ENCODE measurements at regions not wholly inside any gene's neighbourhood (a gene's known extent, or its start where the extent isn't known, plus 50 kb on each side); places are given as distances from the start of the nearest gene placed in this dataset.
"Not testable (repeated sequence)": the region's sequence is repeated elsewhere in the genome, so short reads cannot be mapped to it uniquely, and the experiment has no call there.

GRCh38 chr5:98030273-98030672 is 743.2 kb upstream of the RGMB start:
- H3K27ac Mint-ChIP-seq; H3K4me1 Mint-ChIP-seq (ENCODE audit: low read depth); H3K4me3 Mint-ChIP-seq; H3K9me3 Mint-ChIP-seq (ENCODE audit: insufficient read depth); H3K36me3 Mint-ChIP-seq (ENCODE audit: low read depth); H3K27me3 Mint-ChIP-seq (ENCODE audit: low read depth); POLR2A ChIA-PET; CTCF ChIA-PET; DNase-seq; ATAC-seq: not testable (repeated sequence)

GRCh38 chr5:98031036-98031435 is 742.4 kb upstream of the RGMB start:
- DNase-seq; H3K9me3 Mint-ChIP-seq (ENCODE audit: insufficient read depth); H3K4me3 Mint-ChIP-seq; CTCF ChIA-PET; H3K36me3 Mint-ChIP-seq (ENCODE audit: low read depth); POLR2A ChIA-PET; ATAC-seq; H3K27me3 Mint-ChIP-seq (ENCODE audit: low read depth); H3K27ac Mint-ChIP-seq; H3K4me1 Mint-ChIP-seq (ENCODE audit: low read depth): not testable (repeated sequence)

- ATAC-seq (no peak), DNase-seq (no peak)
- Mint-ChIP-seq H3K27me3 (ENCODE audit: low read depth) (no peaks in the 10 kb centered on the region), H3K36me3 (ENCODE audit: low read depth) (no peaks in the 10 kb centered on the region), H3K4me3 (no peak overlapping the region), H3K27ac (no peak overlapping the region), H3K4me1 (ENCODE audit: low read depth) (no peaks in the 10 kb centered on the region), H3K9me3 (ENCODE audit: insufficient read depth) (peaks cover 4% of the 10 kb centered on the region)
- ChIA-PET POLR2A (no interaction called here), CTCF (no interaction called here)
These were observed 742.0 kb upstream of the RGMB start for GRCh38 chr5:98031496-98031895.

GRCh38 chr5:98031926-98032325 is 741.5 kb upstream of the RGMB start:
- Mint-ChIP-seq H3K4me3 (no peak overlapping the region), H3K27me3 (ENCODE audit: low read depth) (no peaks in the 10 kb centered on the region), H3K27ac (no peak overlapping the region), H3K36me3 (ENCODE audit: low read depth) (no peaks in the 10 kb centered on the region), H3K9me3 (ENCODE audit: insufficient read depth) (peaks cover 4% of the 10 kb centered on the region), H3K4me1 (ENCODE audit: low read depth) (no peaks in the 10 kb centered on the region)
- ATAC-seq (no peak), DNase-seq (no peak)
- ChIA-PET POLR2A (no interaction called here), CTCF (no interaction called here)

GRCh38 chr5:98041661-98042060 is 731.8 kb upstream of the RGMB start:
- CTCF ChIA-PET = no interaction called here
- Mint-ChIP-seq H3K9me3 (ENCODE audit: insufficient read depth) (no peaks in the 10 kb centered on the region), H3K4me3 (no peak overlapping the region), H3K27ac (no peak overlapping the region), H3K36me3 (ENCODE audit: low read depth) (no peaks in the 10 kb centered on the region), H3K27me3 (ENCODE audit: low read depth) (no peaks in the 10 kb centered on the region), H3K4me1 (ENCODE audit: low read depth) (no peaks in the 10 kb centered on the region)
- DNase-seq (no peak), ATAC-seq (no peak)
- POLR2A ChIA-PET = no interaction called here

GRCh38 chr5:98042521-98042920 is 730.9 kb upstream of the RGMB start:
- Mint-ChIP-seq H3K4me1 (ENCODE audit: low read depth) (no peaks in the 10 kb centered on the region), H3K36me3 (ENCODE audit: low read depth) (no peaks in the 10 kb centered on the region), H3K27ac (no peak overlapping the region), H3K27me3 (ENCODE audit: low read depth) (no peaks in the 10 kb centered on the region), H3K4me3 (no peak overlapping the region), H3K9me3 (ENCODE audit: insufficient read depth) (no peaks in the 10 kb centered on the region)
- ChIA-PET CTCF (no interaction called here), POLR2A (no interaction called here)
- ATAC-seq (no peak), DNase-seq (no peak)

- Mint-ChIP-seq H3K27me3 (ENCODE audit: low read depth) (no peaks in the 10 kb centered on the region), H3K4me3 (no peak overlapping the region), H3K27ac (no peak overlapping the region), H3K36me3 (ENCODE audit: low read depth) (no peaks in the 10 kb centered on the region), H3K4me1 (ENCODE audit: low read depth) (no peaks in the 10 kb centered on the region), H3K9me3 (ENCODE audit: insufficient read depth) (no peaks in the 10 kb centered on the region)
- ATAC-seq (no peak), DNase-seq (no peak)
- CTCF ChIA-PET = no interaction called here
- POLR2A ChIA-PET = no interaction called here
These were observed 730.5 kb upstream of the RGMB start for GRCh38 chr5:98042961-98043360.

GRCh38 chr5:98050583-98050982 is 722.9 kb upstream of the RGMB start:
- Mint-ChIP-seq H3K4me1 (ENCODE audit: low read depth) (no peaks in the 10 kb centered on the region), H3K9me3 (ENCODE audit: insufficient read depth) (no peaks in the 10 kb centered on the region), H3K4me3 (no peak overlapping the region), H3K27ac (no peak overlapping the region), H3K36me3 (ENCODE audit: low read depth) (no peaks in the 10 kb centered on the region), H3K27me3 (ENCODE audit: low read depth) (no peaks in the 10 kb centered on the region)
- ChIA-PET CTCF (no interaction called here), POLR2A (no interaction called here)
- ATAC-seq = no peak
- DNase-seq = no peak

GRCh38 chr5:98053170-98053569 is 720.3 kb upstream of the RGMB start:
- H3K4me3 Mint-ChIP-seq = no peak overlapping the region
- ChIA-PET CTCF (no interaction called here), POLR2A (no interaction called here)
- ATAC-seq (no peak), DNase-seq (no peak)
- no peaks in the 10 kb centered on the region for H3K27me3 Mint-ChIP-seq (ENCODE audit: low read depth)
- H3K27ac Mint-ChIP-seq = no peak overlapping the region
- no peaks in the 10 kb centered on the region for H3K9me3 Mint-ChIP-seq (ENCODE audit: insufficient read depth)
- H3K36me3 Mint-ChIP-seq (ENCODE audit: low read depth) = no peaks in the 10 kb centered on the region
- H3K4me1 Mint-ChIP-seq (ENCODE audit: low read depth) = no peaks in the 10 kb centered on the region

- ATAC-seq (no peak), DNase-seq (no peak)
- Mint-ChIP-seq H3K4me1 (ENCODE audit: low read depth) (no peaks in the 10 kb centered on the region), H3K27me3 (ENCODE audit: low read depth) (no peaks in the 10 kb centered on the region), H3K27ac (no peak overlapping the region), H3K36me3 (ENCODE audit: low read depth) (no peaks in the 10 kb centered on the region), H3K9me3 (ENCODE audit: insufficient read depth) (no peaks in the 10 kb centered on the region), H3K4me3 (no peak overlapping the region)
- ChIA-PET POLR2A (no interaction called here), CTCF (no interaction called here)
These were observed 713.3 kb upstream of the RGMB start for GRCh38 chr5:98060148-98060547.

GRCh38 chr5:98064118-98064685 is 709.3 kb upstream of the RGMB start:
- Mint-ChIP-seq H3K4me3 (no peak overlapping the region), H3K4me1 (ENCODE audit: low read depth) (no peaks in the 10 kb centered on the region), H3K9me3 (ENCODE audit: insufficient read depth) (no peaks in the 10 kb centered on the region), H3K27me3 (ENCODE audit: low read depth) (no peaks in the 10 kb centered on the region), H3K27ac (no peak overlapping the region), H3K36me3 (ENCODE audit: low read depth) (no peaks in the 10 kb centered on the region)
- DNase-seq (no peak), ATAC-seq (no peak)
- CTCF ChIA-PET = no interaction called here
- POLR2A ChIA-PET = no interaction called here

GRCh38 chr5:98065261-98065909 is 708.1 kb upstream of the RGMB start:
- no peaks in the 10 kb centered on the region for H3K27me3 Mint-ChIP-seq (ENCODE audit: low read depth)

GRCh38 chr5:98066910-98067309 is 706.6 kb upstream of the RGMB start:
- POLR2A ChIA-PET = no interaction called here

More at GRCh38 chr5:98065261-98065909, 708.1 kb upstream of the RGMB start:
- DNase-seq (no peak), ATAC-seq (no peak)
- ChIA-PET CTCF (no interaction called here), POLR2A (no interaction called here)
- no peak overlapping the region for H3K4me3 Mint-ChIP-seq
- H3K36me3 Mint-ChIP-seq (ENCODE audit: low read depth) = no peaks in the 10 kb centered on the region
- no peak overlapping the region for H3K27ac Mint-ChIP-seq
- H3K4me1 Mint-ChIP-seq (ENCODE audit: low read depth) = no peaks in the 10 kb centered on the region
- no peaks in the 10 kb centered on the region for H3K9me3 Mint-ChIP-seq (ENCODE audit: insufficient read depth)

More at GRCh38 chr5:98066910-98067309, 706.6 kb upstream of the RGMB start:
- H3K9me3 Mint-ChIP-seq (ENCODE audit: insufficient read depth) = no peaks in the 10 kb centered on the region
- H3K4me1 Mint-ChIP-seq (ENCODE audit: low read depth) = no peaks in the 10 kb centered on the region
- ATAC-seq = no peak
- H3K27me3 Mint-ChIP-seq (ENCODE audit: low read depth) = no peaks in the 10 kb centered on the region
- H3K27ac Mint-ChIP-seq = no peak overlapping the region
- no peak for DNase-seq
- H3K4me3 Mint-ChIP-seq = no peak overlapping the region
- CTCF ChIA-PET = no interaction called here
- no peaks in the 10 kb centered on the region for H3K36me3 Mint-ChIP-seq (ENCODE audit: low read depth)
